B cell (primary cell): ENCODE measurements at regions not wholly inside any gene's neighbourhood (a gene's known extent, or its start where the extent isn't known, plus 50 kb on each side); places are given as distances from the start of the nearest gene placed in this dataset.

ENCODE experiments used
- ATAC-seq: fragments of 200-7000 bp; cut with Tn5 transposase; one replicate; pipeline ENCODE4 v1.10.0; 2021; ENCODE audit warnings: low read depth, mild to moderate bottlenecking, moderate number of reproducible peaks, moderate library complexity
- CTCF ChIA-PET: fragments of 350-600 bp; sonication (Branson Sonifier 250); formaldehyde crosslinking; loops from one replicate; lab custom pipeline; 2021; ENCODE audit warnings: antibody characterized with exemption, inconsistent platforms; lab: Charles Lee
- POLR2A ChIA-PET: fragments of 350-600 bp; sonication (Branson Sonifier 250); formaldehyde crosslinking; loops from one replicate; lab custom pipeline; 2021; ENCODE audit warnings: antibody characterized with exemption; lab: Charles Lee
- DNase-seq: peaks from one replicate; pipeline ENCODE4 v3.0.0; 2013
- H2AFZ ChIP-seq: 2 replicates; pipeline ENCODE4 v1.6.1; 2012; ENCODE audit warnings: mild to moderate bottlenecking, low read depth, low read length; ENCODE audit not compliant: insufficient read depth, poor library complexity, severe bottlenecking
- H3K27ac ChIP-seq, 2 donors: 1 replicate in 1 of 2; 2 replicates in 1 of 2; pipeline ENCODE4 v1.5.1; 2012 to 2013; ENCODE audit warnings: low read length in 2 of 2, mild to moderate bottlenecking in 2 of 2, moderate library complexity in 1 of 2
- H3K27me3 ChIP-seq, 4 experiments: fragments of 200-600 bp in 1 of 4; sonication (generic) in 1 of 4; replicated peaks in 1 of 4; 1 replicate in 2 of 4; 2 replicates in 2 of 4; pipeline versions ENCODE4 v1.6.1 to v1.7.0; 2013 to 2016; ENCODE audit warnings: low read length in 3 of 4, mild to moderate bottlenecking in 2 of 4, mixed read lengths in 1 of 4, moderate library complexity in 1 of 4; ENCODE audit not compliant: insufficient read depth in 4 of 4, control insufficient read depth in 3 of 4; ENCODE audit errors: control extremely low read depth in 1 of 4
- H3K36me3 ChIP-seq, 2 experiments: replicated peaks in 1 of 2; 1 replicate in 1 of 2; 2 replicates in 1 of 2; pipeline versions ENCODE4 v1.6.1 to v1.7.1; 2013; ENCODE audit warnings: low read length in 1 of 2; ENCODE audit not compliant: insufficient read depth in 2 of 2, control insufficient read depth in 1 of 2; ENCODE audit errors: control extremely low read depth in 1 of 2, extremely low read depth in 1 of 2
- H3K4me1 ChIP-seq, 2 donors: fragments of 200-600 bp in 1 of 2; sonication (generic) in 1 of 2; 1 replicate in 1 of 2; 2 replicates in 1 of 2; pipeline versions ENCODE4 v1.5.1 to v1.6.1; 2013 to 2017; ENCODE audit warnings: low read length in 2 of 2; ENCODE audit not compliant: control insufficient read depth in 2 of 2, insufficient read depth in 2 of 2
- H3K4me2 ChIP-seq: replicated peaks from 2 replicates; pipeline ENCODE3; 2012; ENCODE audit warnings: mild to moderate bottlenecking, low read depth, low read length; ENCODE audit not compliant: poor library complexity, severe bottlenecking
- H3K4me3 ChIP-seq, 5 experiments: fragments of 200-600 bp in 1 of 5; sonication (generic) in 1 of 5; 1 replicate in 3 of 5; 2 replicates in 2 of 5; pipeline versions ENCODE4 v1.5.1 to v1.7.0; 2011 to 2016; ENCODE audit warnings: low read length in 4 of 5, mild to moderate bottlenecking in 4 of 5, low read depth in 2 of 5, control low read depth in 1 of 5, moderate library complexity in 1 of 5; ENCODE audit not compliant: insufficient read depth in 1 of 5; ENCODE audit errors: control extremely low read depth in 1 of 5, extremely low read depth in 1 of 5
- H3K79me2 ChIP-seq: fragments of 200-600 bp; sonication (generic); one replicate; pipeline ENCODE4 v1.6.0; 2016; ENCODE audit warnings: low read length; ENCODE audit not compliant: control insufficient read depth, insufficient read depth
- H3K9ac ChIP-seq: fragments of 200-600 bp; sonication (generic); 2 replicates; pipeline ENCODE4 v1.6.1; 2017; ENCODE audit warnings: mild to moderate bottlenecking, low read length, moderate library complexity
- H3K9me3 ChIP-seq, 3 donors: one replicate each; pipeline versions ENCODE4 v1.6.1 to v1.7.1; 2013; ENCODE audit warnings: low read length in 2 of 3; ENCODE audit not compliant: control insufficient read depth in 2 of 3, insufficient read depth in 1 of 3; ENCODE audit errors: control extremely low read depth in 1 of 3
- H4K20me1 ChIP-seq: 2 replicates; pipeline ENCODE4 v1.6.0; 2012; ENCODE audit warnings: mild to moderate bottlenecking, low read length; ENCODE audit not compliant: insufficient read depth, control insufficient read depth, poor library complexity, severe bottlenecking
- H3K27ac Mint-ChIP-seq: one replicate; pipeline ENCODE4 v1.8.0; 2021; ENCODE audit warnings: mixed read lengths
- H3K27me3 Mint-ChIP-seq: one replicate; pipeline ENCODE4 v1.8.0; 2021; ENCODE audit warnings: mixed read lengths
- H3K4me1 Mint-ChIP-seq: one replicate; pipeline ENCODE4 v1.8.0; 2021; ENCODE audit warnings: mixed read lengths
- H3K4me3 Mint-ChIP-seq: one replicate; pipeline ENCODE4 v1.8.0; 2021; ENCODE audit warnings: mixed read lengths
- H3K9me3 Mint-ChIP-seq: one replicate; pipeline ENCODE4 v1.8.0; 2022; ENCODE audit warnings: mixed read lengths; ENCODE audit not compliant: insufficient read depth
- CTCF ChIP-seq: fragments of 200-600 bp; IDR thresholded peaks from one replicate; pipeline ENCODE4 v1.8.0; 2022; ENCODE audit warnings: antibody characterized with exemption, mild to moderate bottlenecking
- EZH2 ChIP-seq: IDR thresholded peaks from 2 replicates; pipeline ENCODE4 v1.6.1; 2012; ENCODE audit warnings: borderline replicate concordance, low read depth, mild to moderate bottlenecking, moderate library complexity, low read length; ENCODE audit not compliant: insufficient read depth, poor library complexity, severe bottlenecking
- whole genome bisulfite sequencing: methylation state at CpG from one replicate; pipeline ENCODE4 v1.1.5; 2013; ENCODE audit warnings: missing lambda C conversion rate; ENCODE audit not compliant: insufficient coverage; 5-methylcytosine and 5-hydroxymethylcytosine counted together
- intact Hi-C: fragments of 100-400 bp; cut with micrococcal nuclease; formaldehyde crosslinking; loops from one replicate; pipeline ENCODE4 v1.10.0; 2022

GRCh38 chr1:96533820-96534219, 187.8 kb upstream of the PTBP2 start:
- ATAC-seq = no peak
- no CpG with 5 or more reads among the region's 4 CpGs for WGBS
- H3K9me3 ChIP-seq = peaks cover 0 to 7% (median under 1%) of the 10 kb centered on the region in 3 donors
- Mint-ChIP-seq H3K27me3 (no peaks in the 10 kb centered on the region), H3K9me3 (peaks cover 6% of the 10 kb centered on the region), H3K4me1 (no peaks in the 10 kb centered on the region), H3K4me3 (no peak overlapping the region), H3K27ac (no peak overlapping the region)
- DNase-seq = no peak
- intact Hi-C loops = no loop called here
- H3K4me2 ChIP-seq = no peak overlapping the region
- no peak overlapping the region for H3K27ac ChIP-seq
- POLR2A ChIA-PET = no interaction called here
- H3K4me3 ChIP-seq = no peak overlapping the region
- H3K79me2 ChIP-seq = no peaks in the 10 kb centered on the region
- H3K27me3 ChIP-seq = no peaks in the 10 kb centered on the region
- no peak overlapping the region for H3K9ac ChIP-seq
- H4K20me1 ChIP-seq = no peaks in the 10 kb centered on the region
- no peak for TF ChIP-seq EZH2
- TF ChIP-seq CTCF = no peak
- H3K4me1 ChIP-seq = no peaks in the 10 kb centered on the region
- H3K36me3 ChIP-seq = no peaks in the 10 kb centered on the region
- CTCF ChIA-PET = no interaction called here
- no peak overlapping the region for H2AFZ ChIP-seq

GRCh38 chr1:96536581-96536980, 185.0 kb upstream of the PTBP2 start:
- no peaks in the 10 kb centered on the region for H3K9me3 ChIP-seq
- DNase-seq (no peak), ATAC-seq (no peak)
- H3K79me2 ChIP-seq = no peaks in the 10 kb centered on the region
- CTCF ChIA-PET = no interaction called here
- H3K27ac Mint-ChIP-seq = no peak overlapping the region
- no peak overlapping the region for H3K4me2 ChIP-seq
- TF ChIP-seq CTCF = no peak
- no peak for TF ChIP-seq EZH2
- H2AFZ ChIP-seq = no peak overlapping the region
- intact Hi-C loops = no loop called here
- H3K9me3 Mint-ChIP-seq = no peaks in the 10 kb centered on the region
- no peak overlapping the region for H3K4me3 Mint-ChIP-seq
- H3K27me3 ChIP-seq = no peaks in the 10 kb centered on the region
- H3K4me1 Mint-ChIP-seq = no peaks in the 10 kb centered on the region
- no peaks in the 10 kb centered on the region for H3K4me1 ChIP-seq
- no peaks in the 10 kb centered on the region for H3K36me3 ChIP-seq
- no peaks in the 10 kb centered on the region for H4K20me1 ChIP-seq
- H3K4me3 ChIP-seq = no peak overlapping the region
- POLR2A ChIA-PET = no interaction called here
- H3K27me3 Mint-ChIP-seq = no peaks in the 10 kb centered on the region
- no peak overlapping the region for H3K27ac ChIP-seq
- no peak overlapping the region for H3K9ac ChIP-seq
